Hindlimb muscle (tissue), 1 donor: ENCODE measurements at regions not wholly inside any gene's neighbourhood (a gene's known extent, or its start where the extent isn't known, plus 50 kb on each side); places are given as distances from the start of the nearest gene placed in this dataset.

Experiments
- DNase-seq: peaks from one replicate; pipeline ENCODE4 v3.0.0-alpha.2; 2013

- no peak for DNase-seq
Observed at GRCh38 chr1:222098404-222098803, 356.5 kb upstream of the DUSP10 start.

GRCh38 chr1:222097588-222097987 is 355.7 kb upstream of the DUSP10 start:
- no peak for DNase-seq

DNA sequence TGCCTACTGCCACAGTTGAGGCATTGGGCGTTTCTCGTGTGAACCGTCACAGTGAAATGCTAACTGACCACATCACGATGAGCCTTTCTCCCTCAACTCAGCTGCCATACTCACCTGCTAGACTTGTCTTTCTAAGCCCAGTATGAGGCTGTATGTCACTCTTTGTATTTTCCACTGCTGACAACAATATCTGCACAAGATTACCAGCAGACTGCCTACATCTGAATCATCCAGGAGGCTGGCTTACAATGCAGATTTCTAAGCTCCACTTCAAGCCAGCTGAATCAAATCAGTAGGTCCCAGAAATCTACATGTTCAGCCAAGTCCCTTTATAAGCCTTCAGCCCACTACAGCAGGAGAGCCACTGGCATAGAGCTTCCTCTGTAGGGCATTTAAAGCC is 355.0 kb upstream of the DUSP10 start:
- no peak for DNase-seq

GRCh38 chr1:222096476-222096772 is 354.5 kb upstream of the DUSP10 start:
- no peak for DNase-seq

- no peak for DNase-seq
Observed at GRCh38 chr1:222095606-222096475, 354.0 kb upstream of the DUSP10 start.

GRCh38 chr1:222093518-222093917 is 351.6 kb upstream of the DUSP10 start:
- no peak for DNase-seq

GRCh38 chr1:222090103-222090502 is 348.2 kb upstream of the DUSP10 start:
- DNase-seq = no peak

DNA sequence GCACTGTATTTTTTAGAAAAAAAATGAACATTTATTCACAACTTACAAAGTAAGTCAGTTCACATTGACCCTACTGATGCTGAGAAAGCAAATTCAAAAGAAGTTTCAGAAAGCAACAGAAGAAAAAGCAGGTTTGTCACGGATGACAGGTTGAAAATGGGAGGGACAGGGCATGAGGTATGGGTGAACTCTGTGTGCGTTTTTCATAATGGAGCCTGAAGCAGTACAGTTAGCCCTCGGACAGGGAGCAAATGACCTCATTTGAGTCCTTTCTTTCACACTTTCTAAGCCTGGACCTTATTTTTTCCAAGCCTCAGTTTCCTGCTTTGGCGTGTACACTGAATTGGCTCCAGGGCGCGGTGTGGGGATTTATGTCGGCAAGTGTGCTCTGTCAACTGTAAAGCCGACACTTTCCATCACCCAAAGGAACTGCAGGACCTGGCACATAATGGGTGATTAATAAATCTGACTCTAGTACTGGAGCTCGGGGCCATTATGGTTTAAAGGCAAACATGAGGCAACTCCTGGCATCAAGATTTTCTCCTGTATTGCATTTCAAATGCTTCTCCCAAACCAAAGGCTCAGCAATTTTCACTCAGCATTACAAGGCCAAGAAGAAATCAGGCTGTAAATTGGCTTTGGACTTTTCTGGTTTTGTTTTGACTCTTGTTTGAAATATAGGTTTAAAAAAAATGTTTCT is 345.5 kb upstream of the DUSP10 start:
- DNase-seq = no peak

GRCh38 chr1:222084996-222085395 is 343.1 kb upstream of the DUSP10 start:
- DNase-seq = no peak

- DNase-seq = no peak
Observed at GRCh38 chr1:222084048-222084447, 342.2 kb upstream of the DUSP10 start.

DNA sequence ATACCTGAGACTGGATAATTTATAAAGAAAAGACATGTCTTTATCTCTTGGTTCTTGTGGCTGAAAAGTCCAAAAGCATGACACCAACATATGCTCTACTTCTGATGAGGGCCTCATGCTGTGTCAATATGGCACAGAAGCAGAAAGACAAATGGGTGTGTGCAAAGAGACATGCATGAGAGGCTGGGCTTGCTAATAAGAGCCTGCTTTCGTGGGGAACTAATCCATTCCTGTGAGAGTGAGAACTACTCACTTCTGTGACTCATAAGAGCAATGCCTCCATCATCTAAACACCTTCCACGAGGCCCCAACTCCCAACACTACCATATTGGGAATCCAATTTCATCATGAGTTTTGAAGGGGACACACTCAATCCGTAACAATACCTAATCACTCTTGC is 340.0 kb upstream of the DUSP10 start:
- no peak for DNase-seq

DNA sequence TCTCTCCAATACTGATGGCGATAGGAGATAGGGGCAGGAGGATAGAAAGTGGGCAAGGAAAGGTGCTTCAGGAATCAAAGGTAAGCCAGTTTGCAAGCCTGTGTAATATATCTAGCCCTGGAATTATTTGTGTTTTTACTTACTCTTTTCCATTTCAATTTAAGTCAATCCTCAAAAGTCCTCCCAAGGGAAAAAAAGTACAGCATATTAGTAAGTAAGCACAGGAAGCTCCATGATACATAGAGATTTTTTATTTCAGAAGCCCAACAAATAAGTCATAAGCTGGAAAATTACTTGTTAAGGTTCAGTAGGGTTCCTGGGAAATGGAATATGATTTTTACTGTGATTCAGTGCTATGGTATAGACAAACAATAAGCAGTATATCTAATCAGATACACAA is 337.7 kb upstream of the DUSP10 start:
- DNase-seq = no peak

DNA sequence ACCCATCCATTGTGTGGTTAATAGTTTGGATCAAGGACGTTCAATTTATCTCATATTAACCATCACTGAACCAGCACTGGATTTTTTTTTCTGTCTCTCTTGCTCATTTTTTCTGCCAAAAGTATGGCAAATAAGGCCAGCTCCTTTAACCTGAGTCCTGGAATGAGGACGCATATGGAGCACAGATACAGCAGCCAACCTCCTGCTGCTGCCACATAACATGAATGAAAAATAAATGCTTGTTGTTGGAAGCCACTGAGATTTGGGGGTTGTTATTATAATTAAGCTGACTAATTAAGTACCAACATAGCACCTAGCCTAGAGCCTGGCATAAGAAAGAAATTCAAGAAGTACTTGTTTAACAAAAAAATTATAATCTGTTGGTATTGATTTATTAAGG is 335.3 kb upstream of the DUSP10 start:
- DNase-seq = no peak

GRCh38 chr1:222074317-222074716 is 332.4 kb upstream of the DUSP10 start:
- DNase-seq = no peak

GRCh38 chr1:222073307-222073995 is 331.6 kb upstream of the DUSP10 start:
- DNase-seq = no peak

DNA sequence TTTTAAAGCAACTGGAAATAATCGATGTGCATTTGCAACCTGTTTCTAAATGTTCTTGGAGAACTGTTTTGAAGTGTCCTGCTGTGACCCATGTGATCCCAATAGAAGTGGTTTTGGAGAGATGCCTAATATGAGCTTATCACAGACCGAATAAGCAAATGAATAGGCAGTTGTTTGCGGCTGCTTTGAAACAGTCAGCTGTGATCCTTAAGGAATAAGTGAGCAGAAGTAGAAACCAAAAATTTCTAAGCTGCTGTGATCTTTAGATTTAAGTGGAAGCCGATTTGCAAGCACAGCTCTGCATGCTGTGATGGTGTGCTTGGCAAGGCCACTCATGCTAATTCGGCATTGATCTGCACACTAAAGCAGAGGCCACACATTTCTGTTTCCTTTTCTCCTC is 329.5 kb upstream of the DUSP10 start:
- DNase-seq = no peak

- no peak for DNase-seq
Observed at GRCh38 chr1:222068937-222069336, 327.0 kb upstream of the DUSP10 start.

DNA sequence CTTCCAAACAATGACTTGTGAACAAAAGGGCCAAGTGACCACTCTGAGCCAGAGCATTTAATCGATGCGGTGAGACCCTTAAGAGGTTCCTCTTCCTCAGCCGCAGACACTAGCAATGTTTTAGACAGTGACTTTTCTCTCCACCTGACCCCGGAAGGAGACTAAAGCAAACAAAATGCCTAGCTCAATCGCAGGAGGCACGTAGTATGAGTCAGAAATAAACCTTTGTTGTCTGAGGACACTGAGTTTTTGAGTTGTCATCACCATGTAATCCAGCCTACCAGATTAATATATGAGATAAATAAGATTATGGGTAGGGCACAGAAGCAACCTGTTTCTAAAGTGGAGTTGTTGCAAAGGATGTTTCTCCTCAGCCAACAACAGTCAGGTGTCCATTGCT is 326.2 kb upstream of the DUSP10 start:
- no peak for DNase-seq

- DNase-seq = no peak
Observed at GRCh38 chr1:222066539-222066938, 324.6 kb upstream of the DUSP10 start.

GRCh38 chr1:222065234-222065633 is 323.3 kb upstream of the DUSP10 start:
- DNase-seq = no peak

DNA sequence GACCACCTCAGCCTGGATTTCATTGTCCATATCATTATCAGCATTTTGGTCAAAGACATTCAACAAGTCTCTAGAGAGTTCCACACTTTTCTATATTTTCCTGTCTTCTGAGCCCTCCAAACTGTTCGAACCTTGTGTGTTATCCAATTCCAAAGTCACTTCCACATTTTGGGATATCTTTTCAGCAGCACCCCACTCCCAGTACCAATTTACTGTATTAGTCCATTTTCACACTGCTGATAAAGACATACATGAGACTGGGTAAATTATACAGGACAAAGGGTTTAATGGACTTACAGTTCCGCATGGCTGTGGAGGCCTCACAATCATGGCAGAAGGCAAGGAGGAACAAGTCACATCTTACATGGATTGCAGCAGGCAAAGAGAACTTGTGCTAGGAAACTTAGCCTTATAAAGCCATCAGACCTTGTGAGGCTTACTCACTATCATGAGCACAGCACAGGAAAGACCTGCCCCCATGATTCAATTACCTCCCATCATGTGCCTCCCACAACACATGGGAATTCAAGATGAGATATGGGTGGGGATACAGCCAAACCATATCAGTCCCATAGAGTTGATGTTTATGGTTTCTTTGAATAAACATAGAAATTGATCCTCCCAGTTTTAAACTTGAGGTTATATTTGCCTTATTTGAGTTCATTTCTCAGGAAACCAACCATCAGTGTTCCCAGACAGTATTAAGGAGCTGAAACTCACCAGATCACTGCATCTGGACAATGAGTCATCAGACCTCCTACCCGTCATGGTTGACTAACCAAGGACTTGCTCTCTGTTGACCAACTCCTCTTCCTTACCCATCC is 322.7 kb upstream of the DUSP10 start:
- no peak for DNase-seq

DNA sequence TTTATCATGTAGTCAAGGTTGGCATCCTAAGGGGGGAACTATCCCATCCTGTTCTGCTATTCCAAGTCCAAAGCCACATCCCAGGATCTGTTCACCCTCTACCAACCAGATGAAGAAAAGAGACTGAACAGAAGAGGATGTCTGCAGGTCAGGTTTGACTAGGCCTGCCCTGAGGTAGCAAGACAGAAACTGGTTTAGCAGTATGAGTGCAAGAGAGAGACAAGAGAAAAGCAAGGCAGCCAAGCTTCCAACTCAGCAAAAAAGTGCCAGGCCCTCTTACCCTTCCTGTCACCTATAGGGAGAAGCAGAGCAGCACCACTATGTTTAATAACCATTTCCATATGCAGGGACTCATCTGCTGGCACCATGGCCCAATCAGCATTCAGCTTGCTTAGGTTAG is 320.8 kb upstream of the DUSP10 start:
- no peak for DNase-seq
